HepG2 (cell line): ENCODE measurements at regions not wholly inside any gene's neighbourhood (a gene's known extent, or its start where the extent isn't known, plus 50 kb on each side); places are given as distances from the start of the nearest gene placed in this dataset.

Experiments used
- ATAC-seq: fragments of 200-7000 bp; cut with Tn5 transposase; 3 replicates; pipeline ENCODE4 v1.9.1; 2020; ENCODE audit warnings: mild to moderate bottlenecking, moderate library complexity
- BruUV-seq: library from RNA; stranded (reverse); fragments of 400-500 nt; replicated peaks from 2 replicates; lab custom pipeline; 2021; lab: Mats Ljungman, UMichigan
- CTCF ChIA-PET: fragments of 300-600 bp; formaldehyde crosslinking; extraction: SDS; loops from one replicate; lab custom pipeline; 2021; ENCODE audit warnings: low total read pairs, inconsistent platforms, low intra/inter-chr PET ratio; lab: Yijun Ruan, JAX
- POLR2A ChIA-PET: fragments of 350-600 bp; sonication (Branson Sonifier 250); formaldehyde crosslinking; loops from one replicate; lab custom pipeline; 2020; ENCODE audit warnings: antibody characterized with exemption, inconsistent platforms; lab: Yijun Ruan, JAX
- DNase-seq: peaks from one replicate; pipeline ENCODE4 v3.0.0-alpha.2; 2015; ENCODE audit warnings: low spot score
- FAIRE-seq: peaks from 3 replicates; lab custom pipeline; 2011; peaks lifted over from hg19 to GRCh38; lab: Jason Lieb, UNC
- H2AFZ ChIP-seq: one replicate; pipeline ENCODE4 v1.6.1; 2011; ENCODE audit warnings: low read length, inconsistent platforms
- H3K27ac ChIP-seq: fragments of 300-600 bp; 3 replicates; pipeline ENCODE4 v1.8.0; 2011; ENCODE audit warnings: mixed run types, mild to moderate bottlenecking, mixed read lengths, low read length, inconsistent platforms; ENCODE audit not compliant: insufficient read depth; ENCODE audit errors: extremely low read length
- H3K27me3 ChIP-seq, 2 experiments: fragments of 200-600 bp in 1 of 2; 2 replicates in 1 of 2; 3 replicates in 1 of 2; pipeline versions ENCODE4 v1.6.0 to v1.8.0; 2011; ENCODE audit warnings: low read length in 2 of 2, mild to moderate bottlenecking in 2 of 2, moderate library complexity in 2 of 2, inconsistent platforms in 1 of 2; ENCODE audit not compliant: insufficient read depth in 2 of 2, control insufficient read depth in 1 of 2
- H3K36me3 ChIP-seq, 2 experiments: fragments of 200-600 bp in 1 of 2; replicated peaks in 1 of 2; 2 replicates in 1 of 2; 3 replicates in 1 of 2; pipeline versions ENCODE4 v1.5.1 to v1.8.0; 2011; ENCODE audit warnings: low read length in 2 of 2, inconsistent platforms in 1 of 2; ENCODE audit not compliant: insufficient read depth in 2 of 2, control insufficient read depth in 1 of 2
- H3K4me1 ChIP-seq: 2 replicates; pipeline ENCODE4 v1.5.1; 2012; ENCODE audit warnings: low read length, inconsistent platforms; ENCODE audit not compliant: insufficient read depth
- H3K4me2 ChIP-seq: 2 replicates; pipeline ENCODE4 v1.6.0; 2011; ENCODE audit warnings: low read depth, low read length, inconsistent platforms
- H3K4me3 ChIP-seq, 3 experiments: fragments of 200-600 bp in 1 of 3; sonication (generic), shearing (Covaris generic) in 1 of 3; replicated peaks in 1 of 3; 2 replicates each; pipeline ENCODE4 v1.5.1; 2011 to 2016; ENCODE audit warnings: low read length in 3 of 3, inconsistent platforms in 2 of 3, low read depth in 2 of 3, mild to moderate bottlenecking in 2 of 3, control low read depth in 1 of 3, mixed read lengths in 1 of 3; ENCODE audit not compliant: insufficient read depth in 1 of 3
- H3K79me2 ChIP-seq: one replicate; pipeline ENCODE4 v1.6.1; 2011; ENCODE audit warnings: low read length, inconsistent platforms; ENCODE audit not compliant: insufficient read depth
- H3K9ac ChIP-seq: 2 replicates; pipeline ENCODE4 v1.6.0; 2011; ENCODE audit warnings: mild to moderate bottlenecking, low read depth, low read length, inconsistent platforms; ENCODE audit not compliant: insufficient read depth
- H3K9me3 ChIP-seq: 2 replicates; pipeline ENCODE4 v1.5.1; 2012; ENCODE audit warnings: mild to moderate bottlenecking, low read length
- H4K20me1 ChIP-seq: 2 replicates; pipeline ENCODE4 v1.6.0; 2011; ENCODE audit warnings: inconsistent platforms, mild to moderate bottlenecking, low read length, moderate library complexity; ENCODE audit not compliant: insufficient read depth
- KIAA2018 ChIP-seq: sonication (generic); formaldehyde crosslinking; IDR thresholded peaks from 2 replicates; pipeline ENCODE4 v1.5.0; 2020; ENCODE audit warnings: mild to moderate bottlenecking, missing genetic modification reagents, borderline replicate concordance
- PHB2 ChIP-seq: fragments of 450-650 bp; IDR thresholded peaks from 2 replicates; pipeline ENCODE4 v1.6.1; 2018; ENCODE audit not compliant: partially characterized antibody
- ZNF101 ChIP-seq: sonication (generic); formaldehyde crosslinking; IDR thresholded peaks from 2 replicates; pipeline ENCODE4 v1.4.0; 2020; ENCODE audit warnings: mild to moderate bottlenecking, low read depth, missing genetic modification reagents, borderline replicate concordance
- ZSCAN21 ChIP-seq: sonication (generic); formaldehyde crosslinking; IDR thresholded peaks from 2 replicates; pipeline ENCODE4 v1.8.0; 2022; ENCODE audit warnings: mild to moderate bottlenecking, missing genetic modification reagents, moderate library complexity, borderline replicate concordance
- WGBS: methylation state at CpG from one replicate; pipeline ENCODE4 v1.1.6; 2017; ENCODE audit warnings: low lambda C conversion rate; 5-methylcytosine and 5-hydroxymethylcytosine counted together
- in situ Hi-C: cut with HindIII; loops from 2 replicates; pipeline ENCODE4 v1.10.0; 2017; ENCODE audit warnings: low pct_unique_long_range_greater_than_20kb; ENCODE audit not compliant: extremely low pct_ligation_motif_present
- intact Hi-C: fragments of 100-400 bp; cut with micrococcal nuclease; formaldehyde crosslinking; loops from one replicate; pipeline ENCODE4 v1.10.0; 2022; ENCODE audit not compliant: unreplicated experiment
- TF ChIP-seq, protein P1 (sequence below): sonication (generic); formaldehyde crosslinking; IDR thresholded peaks from 2 replicates; pipeline ENCODE4 v1.4.0; 2020; ENCODE audit warnings: missing genetic modification reagents, mild to moderate bottlenecking, borderline replicate concordance

- POLR2A ChIA-PET: no interaction called here
- H4K20me1 ChIP-seq: no peaks in the 10 kb centered on the region
- no peak for ATAC-seq
These were observed 75.0 kb upstream of the MSX2 start for GRCh38 chr5:174649391-174649790.

More at GRCh38 chr5:174649391-174649790, 75.0 kb upstream of the MSX2 start:
- Histone ChIP-seq H3K27ac (no peak overlapping the region), H3K27me3 (no peaks in the 10 kb centered on the region), H2AFZ (no peak overlapping the region), H3K9me3 (peaks cover 6% of the 10 kb centered on the region; the same call in 1 of the 2 replicates), H3K36me3 (no peaks in the 10 kb centered on the region), H3K4me1 (no peaks in the 10 kb centered on the region), H3K4me2 (no peak overlapping the region), H3K79me2 (no peaks in the 10 kb centered on the region), H3K4me3 (no peak overlapping the region), H3K9ac (no peak overlapping the region)
- CTCF ChIA-PET: no interaction called here
- DNase-seq: no peak
- intact Hi-C loops (no loop called here), in situ Hi-C loops (no loop called here)
- WGBS: 34% methylated on average over 8 of the region's 8 CpGs
- TF ChIP-seq KIAA2018 (CRISPR knock-in tag): no peak
- TF ChIP-seq, protein P1, sequence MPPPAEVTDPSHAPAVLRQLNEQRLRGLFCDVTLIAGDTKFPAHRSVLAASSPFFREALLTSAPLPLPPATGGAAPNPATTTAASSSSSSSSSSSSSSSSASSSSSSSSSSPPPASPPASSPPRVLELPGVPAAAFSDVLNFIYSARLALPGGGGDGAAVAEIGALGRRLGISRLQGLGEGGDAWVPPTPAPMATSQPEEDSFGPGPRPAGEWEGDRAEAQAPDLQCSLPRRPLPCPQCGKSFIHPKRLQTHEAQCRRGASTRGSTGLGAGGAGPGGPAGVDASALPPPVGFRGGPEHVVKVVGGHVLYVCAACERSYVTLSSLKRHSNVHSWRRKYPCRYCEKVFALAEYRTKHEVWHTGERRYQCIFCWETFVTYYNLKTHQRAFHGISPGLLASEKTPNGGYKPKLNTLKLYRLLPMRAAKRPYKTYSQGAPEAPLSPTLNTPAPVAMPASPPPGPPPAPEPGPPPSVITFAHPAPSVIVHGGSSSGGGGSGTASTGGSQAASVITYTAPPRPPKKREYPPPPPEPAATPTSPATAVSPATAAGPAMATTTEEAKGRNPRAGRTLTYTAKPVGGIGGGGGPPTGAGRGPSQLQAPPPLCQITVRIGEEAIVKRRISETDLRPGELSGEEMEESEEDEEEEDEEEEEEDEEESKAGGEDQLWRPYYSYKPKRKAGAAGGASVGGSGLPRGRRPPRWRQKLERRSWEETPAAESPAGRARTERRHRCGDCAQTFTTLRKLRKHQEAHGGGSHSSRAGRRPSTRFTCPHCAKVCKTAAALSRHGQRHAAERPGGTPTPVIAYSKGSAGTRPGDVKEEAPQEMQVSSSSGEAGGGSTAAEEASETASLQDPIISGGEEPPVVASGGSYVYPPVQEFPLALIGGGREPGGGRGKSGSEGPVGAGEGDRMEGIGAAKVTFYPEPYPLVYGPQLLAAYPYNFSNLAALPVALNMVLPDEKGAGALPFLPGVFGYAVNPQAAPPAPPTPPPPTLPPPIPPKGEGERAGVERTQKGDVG (CRISPR knock-in tag): no peak
- no peak for TF ChIP-seq ZSCAN21 (CRISPR knock-in tag)
- no peak for TF ChIP-seq ZNF101
- TF ChIP-seq PHB2: no peak
- BruUV-seq: no TSS peak
- FAIRE-seq: no peak
